Sigmoid colon (tissue), 4 donors: ENCODE measurements at regions not wholly inside any gene's neighbourhood (a gene's known extent, or its start where the extent isn't known, plus 50 kb on each side); places are given as distances from the start of the nearest gene placed in this dataset.
"Not testable (repeated sequence)": the region's sequence is repeated elsewhere in the genome, so short reads cannot be mapped to it uniquely, and the experiment has no call there.

ENCODE experiments used
- CTCF ChIP-seq, 4 experiments: fragments of 450-650 bp in 3 of 4; fragments of 200-600 bp in 1 of 4; IDR thresholded peaks; one replicate each; pipeline ENCODE4 v1.5.1; 2016 to 2019; ENCODE audit warnings: antibody characterized with exemption in 4 of 4, mild to moderate bottlenecking in 3 of 4, moderate library complexity in 2 of 4
- EP300 ChIP-seq, 4 donors: sonication (generic); formaldehyde crosslinking; IDR thresholded peaks; one replicate each; pipeline ENCODE4 v1.6.1; 2017; ENCODE audit warnings: antibody characterized with exemption in 4 of 4

GRCh38 chr3:195645872-195646271, 62.1 kb upstream of the APOD start:
- not testable (repeated sequence) for TF ChIP-seq CTCF, EP300 (IDR thresholded peaks at IDR 0.05)
